DOHH2 (cell line): ENCODE measurements at regions not wholly inside any gene's neighbourhood (a gene's known extent, or its start where the extent isn't known, plus 50 kb on each side); places are given as distances from the start of the nearest gene placed in this dataset.

ENCODE experiments used
- EZH2phosphoT487 ChIP-seq: fragments of 200-600 bp; sonication (generic); IDR thresholded peaks from 2 replicates; pipeline ENCODE4 v1.6.1; 2017; ENCODE audit warnings: borderline replicate concordance, mild to moderate bottlenecking, antibody characterized with exemption, low read length, moderate library complexity, mixed read lengths
- TF ChIP-seq, protein P1 (sequence below): fragments of 200-600 bp; sonication (generic); IDR thresholded peaks from one replicate; pipeline ENCODE4 v1.5.1; 2014; ENCODE audit warnings: antibody characterized with exemption, mild to moderate bottlenecking, low read depth, low read length; ENCODE audit not compliant: poor library complexity, severe bottlenecking

DNA sequence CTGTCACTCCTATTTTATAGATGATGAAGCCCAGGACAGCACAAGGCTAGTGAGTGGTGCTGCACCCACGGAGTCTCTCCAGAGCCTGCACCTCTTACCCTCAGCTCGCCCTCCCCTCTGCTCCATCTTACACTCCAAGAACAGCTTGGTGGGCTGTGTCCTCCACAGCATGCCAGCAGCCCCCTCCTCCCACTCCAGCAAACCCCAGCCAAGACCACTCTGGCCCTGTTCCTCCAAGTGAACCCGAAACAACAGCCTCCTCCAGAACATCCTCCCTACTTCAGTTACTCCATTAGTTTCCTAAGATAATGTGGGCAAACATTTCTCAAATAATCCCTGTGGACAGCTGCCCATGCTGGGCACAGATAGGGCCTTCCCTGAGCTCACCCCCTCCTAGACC is 62.7 kb upstream of the KLF7 start:
- TF ChIP-seq, protein P1, sequence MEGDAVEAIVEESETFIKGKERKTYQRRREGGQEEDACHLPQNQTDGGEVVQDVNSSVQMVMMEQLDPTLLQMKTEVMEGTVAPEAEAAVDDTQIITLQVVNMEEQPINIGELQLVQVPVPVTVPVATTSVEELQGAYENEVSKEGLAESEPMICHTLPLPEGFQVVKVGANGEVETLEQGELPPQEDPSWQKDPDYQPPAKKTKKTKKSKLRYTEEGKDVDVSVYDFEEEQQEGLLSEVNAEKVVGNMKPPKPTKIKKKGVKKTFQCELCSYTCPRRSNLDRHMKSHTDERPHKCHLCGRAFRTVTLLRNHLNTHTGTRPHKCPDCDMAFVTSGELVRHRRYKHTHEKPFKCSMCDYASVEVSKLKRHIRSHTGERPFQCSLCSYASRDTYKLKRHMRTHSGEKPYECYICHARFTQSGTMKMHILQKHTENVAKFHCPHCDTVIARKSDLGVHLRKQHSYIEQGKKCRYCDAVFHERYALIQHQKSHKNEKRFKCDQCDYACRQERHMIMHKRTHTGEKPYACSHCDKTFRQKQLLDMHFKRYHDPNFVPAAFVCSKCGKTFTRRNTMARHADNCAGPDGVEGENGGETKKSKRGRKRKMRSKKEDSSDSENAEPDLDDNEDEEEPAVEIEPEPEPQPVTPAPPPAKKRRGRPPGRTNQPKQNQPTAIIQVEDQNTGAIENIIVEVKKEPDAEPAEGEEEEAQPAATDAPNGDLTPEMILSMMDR: no peak
- TF ChIP-seq EZH2phosphoT487: no peak
